K562 (cell line): ENCODE measurements at regions not wholly inside any gene's neighbourhood (a gene's known extent, or its start where the extent isn't known, plus 50 kb on each side); places are given as distances from the start of the nearest gene placed in this dataset.

Source experiments
- ATAC-seq: fragments of 200-7000 bp; cut with Tn5 transposase; 3 replicates; pipeline ENCODE4 v1.9.1; 2020; ENCODE audit warnings: moderate library complexity
- BruUV-seq: library from RNA; stranded (reverse); fragments of 400-500 nt; replicated peaks from 2 replicates; lab custom pipeline; 2021; lab: Mats Ljungman, UMichigan
- CTCF ChIA-PET: fragments of 300-600 bp; formaldehyde crosslinking; extraction: SDS; loops from one replicate; lab custom pipeline; 2021; ENCODE audit warnings: low intra/inter-chr PET ratio; lab: Yijun Ruan, JAX
- POLR2A ChIA-PET: fragments of 300-600, 350-650 bp; sonication (Branson Sonifier 250); formaldehyde crosslinking; extraction: SDS; loops from one replicate; lab custom pipeline; 2021; ENCODE audit warnings: antibody characterized with exemption, inconsistent platforms; lab: Yijun Ruan, JAX
- DNase-seq, 4 experiments: peaks; one replicate each; pipeline versions ENCODE4 v3.0.0 to v3.0.0-alpha.2; 2011 to 2018; ENCODE audit warnings: low spot score in 3 of 4, mixed read lengths in 3 of 4; ENCODE audit errors: extremely low read depth in 1 of 4
- FAIRE-seq: peaks from 2 replicates; lab custom pipeline; 2011; peaks lifted over from hg19 to GRCh38; lab: Jason Lieb, UNC
- H2AFZ ChIP-seq: 2 replicates; pipeline ENCODE4 v1.6.0; 2011; ENCODE audit warnings: low read depth, low read length, control low read depth, inconsistent platforms
- H3K27ac ChIP-seq: fragments of 200-600 bp; 3 replicates; pipeline ENCODE4 v1.8.0; 2011; ENCODE audit warnings: low read depth, mild to moderate bottlenecking, control low read depth, inconsistent platforms, low read length, moderate library complexity, mixed read lengths; ENCODE audit errors: extremely low read depth
- H3K27me3 ChIP-seq, 2 experiments: fragments of 300-600 bp in 1 of 2; 2 replicates in 1 of 2; 3 replicates in 1 of 2; pipeline versions ENCODE4 v1.6.0 to v1.8.0; 2011; ENCODE audit warnings: inconsistent platforms in 2 of 2, low read length in 2 of 2, mild to moderate bottlenecking in 1 of 2, mixed read lengths in 1 of 2, moderate library complexity in 1 of 2; ENCODE audit not compliant: control insufficient read depth in 2 of 2, insufficient read depth in 2 of 2
- H3K36me3 ChIP-seq: fragments of 300-600 bp; 3 replicates; pipeline ENCODE4 v1.8.0; 2011; ENCODE audit warnings: mild to moderate bottlenecking, low read length, inconsistent platforms; ENCODE audit not compliant: control insufficient read depth, insufficient read depth
- H3K4me1 ChIP-seq, 2 experiments: fragments of 200-600 bp in 1 of 2; replicated peaks in 1 of 2; 2 replicates in 1 of 2; 3 replicates in 1 of 2; pipeline versions ENCODE4 v1.5.1 to v1.8.0; 2011; ENCODE audit warnings: inconsistent platforms in 2 of 2, low read length in 2 of 2, mild to moderate bottlenecking in 1 of 2, mixed read lengths in 1 of 2, moderate library complexity in 1 of 2; ENCODE audit not compliant: control insufficient read depth in 2 of 2, insufficient read depth in 2 of 2
- H3K4me2 ChIP-seq: 2 replicates; pipeline ENCODE4 v1.6.1; 2011; ENCODE audit warnings: low read length, control low read depth, inconsistent platforms, mixed read lengths; ENCODE audit not compliant: insufficient read depth
- H3K4me3 ChIP-seq: fragments of 200-600 bp; sonication (generic), shearing (Covaris generic); 2 replicates; pipeline ENCODE4 v1.5.1; 2016; ENCODE audit warnings: control low read depth, inconsistent platforms
- H3K79me2 ChIP-seq: fragments of 200-600 bp; 3 replicates; pipeline ENCODE4 v1.8.0; 2011; ENCODE audit warnings: low read length, inconsistent platforms; ENCODE audit not compliant: control insufficient read depth, insufficient read depth
- H3K9ac ChIP-seq, 2 experiments: 2 replicates each; pipeline versions ENCODE4 v1.6.0 to v1.6.1; 2011; ENCODE audit warnings: low read depth in 2 of 2, low read length in 2 of 2, control low read depth in 1 of 2, inconsistent platforms in 1 of 2, mild to moderate bottlenecking in 1 of 2, mixed read lengths in 1 of 2; ENCODE audit not compliant: insufficient read depth in 1 of 2
- H3K9me1 ChIP-seq: one replicate; pipeline ENCODE4 v1.6.0; 2011; ENCODE audit warnings: inconsistent platforms, mild to moderate bottlenecking, low read length, moderate library complexity; ENCODE audit not compliant: control insufficient read depth, insufficient read depth
- H3K9me3 ChIP-seq: replicated peaks from 2 replicates; pipeline ENCODE4 v1.5.1; 2011; ENCODE audit warnings: low read depth, low read length, inconsistent platforms; ENCODE audit not compliant: control insufficient read depth, insufficient read depth
- H4K20me1 ChIP-seq: replicated peaks from 2 replicates; pipeline ENCODE4 v1.6.1; 2011; ENCODE audit warnings: low read length, inconsistent platforms, mixed read lengths; ENCODE audit not compliant: control insufficient read depth, insufficient read depth
- CHCHD3 ChIP-seq: fragments of 250-450 bp; sonication (Bioruptor Pico); IDR thresholded peaks from 2 replicates; pipeline ENCODE4 v2.1.2; 2022; ENCODE audit warnings: mild to moderate bottlenecking
- EGR1 ChIP-seq: fragments of 450-650 bp; conservative IDR thresholded peaks from 2 replicates; pipeline ENCODE4 v1.6.1; 2017; ENCODE audit warnings: mild to moderate bottlenecking
- PHF8 ChIP-seq: fragments of 200-600 bp; sonication (generic); IDR thresholded peaks from 2 replicates; pipeline ENCODE4 v1.6.1; 2012; ENCODE audit warnings: mixed run types, mild to moderate bottlenecking, inconsistent platforms, low read length, moderate library complexity, borderline replicate concordance
- RCOR1 ChIP-seq, 2 experiments: IDR thresholded peaks; 2 replicates each; pipeline ENCODE4 v1.6.1; 2012; ENCODE audit warnings: low read depth in 2 of 2, low read length in 2 of 2, borderline replicate concordance in 1 of 2, improper control_type of control experiment in 1 of 2
- SLC30A9 ChIP-seq: fragments of 250-450 bp; sonication (Bioruptor Pico); IDR thresholded peaks from 2 replicates; pipeline ENCODE4 v1.8.0; 2022; ENCODE audit warnings: mild to moderate bottlenecking, moderate library complexity
- TAF15 ChIP-seq: fragments of 200-400 bp; formaldehyde crosslinking; IDR thresholded peaks from 2 replicates; pipeline ENCODE4 v1.6.1; 2017; ENCODE audit warnings: mild to moderate bottlenecking, low read depth, low read length, moderate library complexity
- TAF9B ChIP-seq: fragments of 450-650 bp; IDR thresholded peaks from 2 replicates; pipeline ENCODE4 v1.6.1; 2018; ENCODE audit warnings: mild to moderate bottlenecking; ENCODE audit not compliant: partially characterized antibody
- ZNF274 ChIP-seq: IDR thresholded peaks from 2 replicates; pipeline ENCODE4 v1.6.1; 2011; ENCODE audit warnings: low read depth, mild to moderate bottlenecking, low read length, moderate library complexity, borderline replicate concordance
- WGBS: fragments of 100-300 bp; shearing (Covaris generic); methylation state at CpG from one replicate; pipeline ENCODE4 v1.1.6; 2016; ENCODE audit warnings: low coverage, mixed read lengths; ENCODE audit not compliant: insufficient coverage; ENCODE audit errors: missing lambda C conversion rate; 5-methylcytosine and 5-hydroxymethylcytosine counted together
- in situ Hi-C: fragments of 300-500 bp; cut with MboI; formaldehyde crosslinking; loops from 4 replicates; pipeline ENCODE4 v1.15.0; 2018; ENCODE audit warnings: inconsistent platforms, mixed read lengths
- intact Hi-C: fragments of 100-400 bp; cut with micrococcal nuclease; formaldehyde crosslinking; loops from 2 replicates; pipeline ENCODE4 v1.14.2; 2022
- TF ChIP-seq, protein P1 (sequence below): fragments of 250-450 bp; sonication (Bioruptor Pico); IDR thresholded peaks from 2 replicates; pipeline ENCODE4 v1.4.0; 2020
- TF ChIP-seq, protein P2 (sequence below): sonication (generic); formaldehyde crosslinking; IDR thresholded peaks from 2 replicates; pipeline ENCODE4 v1.8.0; 2022; ENCODE audit warnings: mild to moderate bottlenecking, low read depth, missing genetic modification reagents
- TF ChIP-seq, protein P3 (sequence below): fragments of 250-450 bp; sonication (Bioruptor Pico); IDR thresholded peaks from 2 replicates; pipeline ENCODE4 v1.4.0; 2020; ENCODE audit warnings: mild to moderate bottlenecking, moderate library complexity, borderline replicate concordance

DNA sequence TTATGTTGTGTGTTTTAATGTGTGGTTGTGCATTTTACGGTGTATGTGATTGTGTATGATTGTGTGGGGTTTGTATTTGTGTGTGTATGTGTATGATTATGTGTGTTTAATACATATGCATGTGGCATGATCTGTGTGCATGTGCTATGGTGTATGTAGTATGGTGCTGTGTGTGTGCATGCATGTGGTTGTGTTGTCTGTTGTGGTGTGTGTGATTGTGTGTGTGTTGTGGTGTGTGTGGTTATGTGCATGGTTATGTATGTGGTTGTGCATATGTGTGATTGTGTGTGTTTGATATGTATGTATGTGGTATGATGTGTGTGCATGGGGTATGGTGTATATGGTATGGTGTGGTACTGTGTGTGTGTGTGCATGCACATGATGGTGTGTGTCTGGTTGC, 148.1 kb upstream of the AGAP1 start:
- Histone ChIP-seq H3K36me3 (no peaks in the 10 kb centered on the region), H3K4me1 (peaks cover 0 to 3% of the 10 kb centered on the region in 2 experiments; a peak in 2 of 5 replicates), H3K27me3 (peaks cover 2 to 22% of the 10 kb centered on the region in 2 experiments), H4K20me1 (no peaks in the 10 kb centered on the region), H3K27ac (no peak overlapping the region), H3K9me3 (0 out of 2 replicates have a peak, but pooled peaks cover 2% of the 10 kb centered on the region), H3K4me3 (no peak overlapping the region), H3K79me2 (no peaks in the 10 kb centered on the region), H3K9ac (no peak overlapping the region), H3K4me2 (no peak overlapping the region), H2AFZ (no peak overlapping the region), H3K9me1 (no peaks in the 10 kb centered on the region)
- FAIRE-seq (no peak), ATAC-seq (no peak), DNase-seq (no peak)
- POLR2A ChIA-PET, result interaction anchor here (0.7 kb wide), 1 partner anchor 96 kb away, joined by 4 read pairs; no protein-coding TSS in a partner anchor
- intact Hi-C loops (no loop called here), in situ Hi-C loops (no loop called here)
- WGBS, result 6% methylated on average over 1 of the region's 1 CpG
- no peak for TF ChIP-seq TAF15
- TF ChIP-seq EGR1, result no peak
- CTCF ChIA-PET, result no interaction called here
- BruUV-seq, result no TSS peak

DNA sequence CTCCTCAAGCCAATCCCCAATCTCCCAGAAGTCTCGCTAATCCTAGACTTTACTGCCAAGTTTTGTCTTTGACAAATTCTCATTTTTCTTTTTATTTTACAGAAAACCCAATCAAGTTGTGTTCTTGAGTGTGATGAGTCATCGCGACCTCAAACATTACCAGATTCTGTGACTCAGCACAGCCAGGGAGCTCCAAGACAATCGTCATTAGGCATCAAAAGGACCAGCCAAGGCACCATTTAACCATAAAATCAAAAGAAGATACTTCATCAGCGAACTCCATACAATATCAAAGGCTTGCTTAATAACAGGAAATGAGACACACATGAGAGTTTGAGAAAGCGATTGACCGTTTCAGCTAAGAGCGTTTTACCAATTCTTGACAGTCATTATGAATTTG, 146.2 kb upstream of the AGAP1 start:
- peak; percentile 42 for FAIRE-seq
- DNase-seq, result peak; percentile 24 to 45 (median 31)
- TF ChIP-seq TAF9B (no peak), SLC30A9 (CRISPR knock-in tag) (no peak), CHCHD3 (CRISPR knock-in tag) (no peak), PHF8 (no peak), ZNF274 (no peak), RCOR1 (IDR thresholded peaks at IDR 0.05; ENCODE audit: borderline replicate concordance in 1 of 2, low read depth in 2 of 2, low read length in 2 of 2) (0 out of 4 replicates have a peak, but pooled peaks of 1 of the 2 experiments have one; percentile 14)
- TF ChIP-seq, protein P1, sequence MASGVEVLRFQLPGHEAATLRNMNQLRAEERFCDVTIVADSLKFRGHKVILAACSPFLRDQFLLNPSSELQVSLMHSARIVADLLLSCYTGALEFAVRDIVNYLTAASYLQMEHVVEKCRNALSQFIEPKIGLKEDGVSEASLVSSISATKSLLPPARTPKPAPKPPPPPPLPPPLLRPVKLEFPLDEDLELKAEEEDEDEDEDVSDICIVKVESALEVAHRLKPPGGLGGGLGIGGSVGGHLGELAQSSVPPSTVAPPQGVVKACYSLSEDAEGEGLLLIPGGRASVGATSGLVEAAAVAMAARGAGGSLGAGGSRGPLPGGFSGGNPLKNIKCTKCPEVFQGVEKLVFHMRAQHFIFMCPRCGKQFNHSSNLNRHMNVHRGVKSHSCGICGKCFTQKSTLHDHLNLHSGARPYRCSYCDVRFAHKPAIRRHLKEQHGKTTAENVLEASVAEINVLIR (CRISPR knock-in tag), result no peak
- TF ChIP-seq, protein P2, sequence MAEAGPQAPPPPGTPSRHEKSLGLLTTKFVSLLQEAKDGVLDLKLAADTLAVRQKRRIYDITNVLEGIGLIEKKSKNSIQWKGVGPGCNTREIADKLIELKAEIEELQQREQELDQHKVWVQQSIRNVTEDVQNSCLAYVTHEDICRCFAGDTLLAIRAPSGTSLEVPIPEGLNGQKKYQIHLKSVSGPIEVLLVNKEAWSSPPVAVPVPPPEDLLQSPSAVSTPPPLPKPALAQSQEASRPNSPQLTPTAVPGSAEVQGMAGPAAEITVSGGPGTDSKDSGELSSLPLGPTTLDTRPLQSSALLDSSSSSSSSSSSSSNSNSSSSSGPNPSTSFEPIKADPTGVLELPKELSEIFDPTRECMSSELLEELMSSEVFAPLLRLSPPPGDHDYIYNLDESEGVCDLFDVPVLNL (CRISPR knock-in tag), result no peak
- TF ChIP-seq, protein P3, sequence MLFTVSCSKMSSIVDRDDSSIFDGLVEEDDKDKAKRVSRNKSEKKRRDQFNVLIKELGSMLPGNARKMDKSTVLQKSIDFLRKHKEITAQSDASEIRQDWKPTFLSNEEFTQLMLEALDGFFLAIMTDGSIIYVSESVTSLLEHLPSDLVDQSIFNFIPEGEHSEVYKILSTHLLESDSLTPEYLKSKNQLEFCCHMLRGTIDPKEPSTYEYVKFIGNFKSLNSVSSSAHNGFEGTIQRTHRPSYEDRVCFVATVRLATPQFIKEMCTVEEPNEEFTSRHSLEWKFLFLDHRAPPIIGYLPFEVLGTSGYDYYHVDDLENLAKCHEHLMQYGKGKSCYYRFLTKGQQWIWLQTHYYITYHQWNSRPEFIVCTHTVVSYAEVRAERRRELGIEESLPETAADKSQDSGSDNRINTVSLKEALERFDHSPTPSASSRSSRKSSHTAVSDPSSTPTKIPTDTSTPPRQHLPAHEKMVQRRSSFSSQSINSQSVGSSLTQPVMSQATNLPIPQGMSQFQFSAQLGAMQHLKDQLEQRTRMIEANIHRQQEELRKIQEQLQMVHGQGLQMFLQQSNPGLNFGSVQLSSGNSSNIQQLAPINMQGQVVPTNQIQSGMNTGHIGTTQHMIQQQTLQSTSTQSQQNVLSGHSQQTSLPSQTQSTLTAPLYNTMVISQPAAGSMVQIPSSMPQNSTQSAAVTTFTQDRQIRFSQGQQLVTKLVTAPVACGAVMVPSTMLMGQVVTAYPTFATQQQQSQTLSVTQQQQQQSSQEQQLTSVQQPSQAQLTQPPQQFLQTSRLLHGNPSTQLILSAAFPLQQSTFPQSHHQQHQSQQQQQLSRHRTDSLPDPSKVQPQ (CRISPR knock-in tag), result no peak

More for the DNA sequence above, 146.2 kb upstream of the AGAP1 start:
- CTCF ChIA-PET, result no interaction called here
- no peaks in the 10 kb centered on the region for H3K79me2 ChIP-seq
- no peak overlapping the region for H3K27ac ChIP-seq
- H3K4me1 ChIP-seq, result peaks cover 0 to 3% of the 10 kb centered on the region in 2 experiments; a peak in 2 of 5 replicates
- H3K4me2 ChIP-seq, result no peak overlapping the region
- ATAC-seq, result peak; percentile 49; the same call in 1 of the 3 replicates
- H2AFZ ChIP-seq, result no peak overlapping the region
- in situ Hi-C loops, result no loop called here
- intact Hi-C loops, result no loop called here
- 0% methylated on average over 8 of the region's 8 CpGs for WGBS
- no peaks in the 10 kb centered on the region for H3K36me3 ChIP-seq
- peaks cover 0 to 13% of the 10 kb centered on the region in 2 experiments for H3K27me3 ChIP-seq
- no peaks in the 10 kb centered on the region for H4K20me1 ChIP-seq
- BruUV-seq, result no TSS peak
- H3K9ac ChIP-seq, result no peak overlapping the region
- H3K9me1 ChIP-seq, result no peaks in the 10 kb centered on the region
- H3K9me3 ChIP-seq, result 0 out of 2 replicates have a peak, but pooled peaks cover 2% of the 10 kb centered on the region
- POLR2A ChIA-PET, result interaction anchor here (0.7 kb wide), 1 partner anchor 9 kb away, joined by 3 read pairs; no protein-coding TSS in a partner anchor
- no peak overlapping the region for H3K4me3 ChIP-seq
